K562 (cell line): ENCODE measurements at regions not wholly inside any gene's neighbourhood (a gene's known extent, or its start where the extent isn't known, plus 50 kb on each side); places are given as distances from the start of the nearest gene placed in this dataset.

Source experiments
- ATAC-seq: fragments of 200-7000 bp; cut with Tn5 transposase; 3 replicates; pipeline ENCODE4 v1.9.1; 2020; ENCODE audit warnings: moderate library complexity
- BruUV-seq: library from RNA; stranded (reverse); fragments of 400-500 nt; replicated peaks from 2 replicates; lab custom pipeline; 2021; lab: Mats Ljungman, UMichigan
- CTCF ChIA-PET: fragments of 300-600 bp; formaldehyde crosslinking; extraction: SDS; loops from one replicate; lab custom pipeline; 2021; ENCODE audit warnings: low intra/inter-chr PET ratio; lab: Yijun Ruan, JAX
- POLR2A ChIA-PET: fragments of 300-600, 350-650 bp; sonication (Branson Sonifier 250); formaldehyde crosslinking; extraction: SDS; loops from one replicate; lab custom pipeline; 2021; ENCODE audit warnings: antibody characterized with exemption, inconsistent platforms; lab: Yijun Ruan, JAX
- DNase-seq, 4 experiments: peaks; one replicate each; pipeline versions ENCODE4 v3.0.0 to v3.0.0-alpha.2; 2011 to 2018; ENCODE audit warnings: low spot score in 3 of 4, mixed read lengths in 3 of 4; ENCODE audit errors: extremely low read depth in 1 of 4
- FAIRE-seq: peaks from 2 replicates; lab custom pipeline; 2011; peaks lifted over from hg19 to GRCh38; lab: Jason Lieb, UNC
- H2AFZ ChIP-seq: 2 replicates; pipeline ENCODE4 v1.6.0; 2011; ENCODE audit warnings: low read depth, low read length, control low read depth, inconsistent platforms
- H3K27ac ChIP-seq: fragments of 200-600 bp; 3 replicates; pipeline ENCODE4 v1.8.0; 2011; ENCODE audit warnings: low read depth, mild to moderate bottlenecking, control low read depth, inconsistent platforms, low read length, moderate library complexity, mixed read lengths; ENCODE audit errors: extremely low read depth
- H3K27me3 ChIP-seq, 2 experiments: fragments of 300-600 bp in 1 of 2; 2 replicates in 1 of 2; 3 replicates in 1 of 2; pipeline versions ENCODE4 v1.6.0 to v1.8.0; 2011; ENCODE audit warnings: inconsistent platforms in 2 of 2, low read length in 2 of 2, mild to moderate bottlenecking in 1 of 2, mixed read lengths in 1 of 2, moderate library complexity in 1 of 2; ENCODE audit not compliant: control insufficient read depth in 2 of 2, insufficient read depth in 2 of 2
- H3K36me3 ChIP-seq: fragments of 300-600 bp; 3 replicates; pipeline ENCODE4 v1.8.0; 2011; ENCODE audit warnings: mild to moderate bottlenecking, low read length, inconsistent platforms; ENCODE audit not compliant: control insufficient read depth, insufficient read depth
- H3K4me1 ChIP-seq, 2 experiments: fragments of 200-600 bp in 1 of 2; replicated peaks in 1 of 2; 2 replicates in 1 of 2; 3 replicates in 1 of 2; pipeline versions ENCODE4 v1.5.1 to v1.8.0; 2011; ENCODE audit warnings: inconsistent platforms in 2 of 2, low read length in 2 of 2, mild to moderate bottlenecking in 1 of 2, mixed read lengths in 1 of 2, moderate library complexity in 1 of 2; ENCODE audit not compliant: control insufficient read depth in 2 of 2, insufficient read depth in 2 of 2
- H3K4me2 ChIP-seq: 2 replicates; pipeline ENCODE4 v1.6.1; 2011; ENCODE audit warnings: low read length, control low read depth, inconsistent platforms, mixed read lengths; ENCODE audit not compliant: insufficient read depth
- H3K4me3 ChIP-seq: fragments of 200-600 bp; sonication (generic), shearing (Covaris generic); 2 replicates; pipeline ENCODE4 v1.5.1; 2016; ENCODE audit warnings: control low read depth, inconsistent platforms
- H3K79me2 ChIP-seq: fragments of 200-600 bp; 3 replicates; pipeline ENCODE4 v1.8.0; 2011; ENCODE audit warnings: low read length, inconsistent platforms; ENCODE audit not compliant: control insufficient read depth, insufficient read depth
- H3K9ac ChIP-seq, 2 experiments: 2 replicates each; pipeline versions ENCODE4 v1.6.0 to v1.6.1; 2011; ENCODE audit warnings: low read depth in 2 of 2, low read length in 2 of 2, control low read depth in 1 of 2, inconsistent platforms in 1 of 2, mild to moderate bottlenecking in 1 of 2, mixed read lengths in 1 of 2; ENCODE audit not compliant: insufficient read depth in 1 of 2
- H3K9me1 ChIP-seq: one replicate; pipeline ENCODE4 v1.6.0; 2011; ENCODE audit warnings: inconsistent platforms, mild to moderate bottlenecking, low read length, moderate library complexity; ENCODE audit not compliant: control insufficient read depth, insufficient read depth
- H3K9me3 ChIP-seq: replicated peaks from 2 replicates; pipeline ENCODE4 v1.5.1; 2011; ENCODE audit warnings: low read depth, low read length, inconsistent platforms; ENCODE audit not compliant: control insufficient read depth, insufficient read depth
- H4K20me1 ChIP-seq: replicated peaks from 2 replicates; pipeline ENCODE4 v1.6.1; 2011; ENCODE audit warnings: low read length, inconsistent platforms, mixed read lengths; ENCODE audit not compliant: control insufficient read depth, insufficient read depth
- BRF2 ChIP-seq: IDR thresholded peaks from 3 replicates; pipeline ENCODE4 v1.6.1; 2011; ENCODE audit warnings: borderline replicate concordance, mild to moderate bottlenecking; ENCODE audit not compliant: insufficient read length, insufficient read depth
- CXXC5 ChIP-seq: fragments of 250-450 bp; sonication (Bioruptor Pico); IDR thresholded peaks from 2 replicates; pipeline ENCODE4 v1.8.0; 2022; ENCODE audit warnings: inconsistent platforms, mild to moderate bottlenecking, moderate library complexity
- DDX20 ChIP-seq: fragments of 450-650 bp; IDR thresholded peaks from 2 replicates; pipeline ENCODE4 v1.6.1; 2016; ENCODE audit warnings: missing genetic modification characterization, low read depth, mild to moderate bottlenecking, missing compliant biosample characterization, moderate library complexity
- ESRRB ChIP-seq: fragments of 250-450 bp; sonication (Bioruptor Pico); IDR thresholded peaks from 2 replicates; pipeline ENCODE4 v1.5.0; 2020; ENCODE audit warnings: mild to moderate bottlenecking, moderate library complexity, borderline replicate concordance
- FOXA1 ChIP-seq: fragments of 450-650 bp; IDR thresholded peaks from 2 replicates; pipeline ENCODE4 v1.6.1; 2016; ENCODE audit warnings: mild to moderate bottlenecking, borderline replicate concordance
- FOXJ2 ChIP-seq: fragments of 200-800 bp; sonication (Bioruptor generic); IDR thresholded peaks from 2 replicates; pipeline ENCODE4 v1.6.1; 2016; ENCODE audit warnings: missing genetic modification characterization, missing compliant biosample characterization
- HDGF ChIP-seq: fragments of 450-650 bp; IDR thresholded peaks from 2 replicates; pipeline ENCODE4 v1.6.1; 2016
- KDM1A ChIP-seq, 2 experiments: fragments of 450-650 bp; IDR thresholded peaks; 2 replicates each; pipeline ENCODE4 v1.6.1; 2016; ENCODE audit warnings: mild to moderate bottlenecking in 2 of 2
- MECOM ChIP-seq: fragments of 250-450 bp; sonication (Bioruptor Pico); IDR thresholded peaks from 2 replicates; pipeline ENCODE4 v1.8.0; 2022; ENCODE audit warnings: inconsistent platforms
- PPARD ChIP-seq: fragments of 250-450 bp; sonication (Bioruptor Pico); IDR thresholded peaks from 2 replicates; pipeline ENCODE4 v1.8.0; 2022; ENCODE audit warnings: inconsistent platforms, mild to moderate bottlenecking, moderate library complexity
- SMARCC2 ChIP-seq: fragments of 450-650 bp; IDR thresholded peaks from 2 replicates; pipeline ENCODE4 v1.6.1; 2017; ENCODE audit warnings: antibody characterized with exemption, moderate library complexity, mild to moderate bottlenecking, low read depth
- ZHX1 ChIP-seq: fragments of 150-350 bp; conservative IDR thresholded peaks from 2 replicates; pipeline ENCODE4 v1.6.1; 2014; ENCODE audit warnings: low read length
- ZNF146 ChIP-seq: IDR thresholded peaks from one replicate; pipeline ENCODE4 v1.6.1; 2018; ENCODE audit warnings: missing compliant biosample characterization; ENCODE audit not compliant: unreplicated experiment
- ZNF263 ChIP-seq: sonication (generic); formaldehyde crosslinking; IDR thresholded peaks from 2 replicates; pipeline ENCODE4 v1.8.0; 2022; ENCODE audit warnings: mild to moderate bottlenecking, missing genetic modification reagents, borderline replicate concordance
- ZNF717 ChIP-seq: fragments of 250-450 bp; sonication (Bioruptor Pico); IDR thresholded peaks from 2 replicates; pipeline ENCODE4 v1.5.0; 2021
- WGBS: fragments of 100-300 bp; shearing (Covaris generic); methylation state at CpG from one replicate; pipeline ENCODE4 v1.1.6; 2016; ENCODE audit warnings: low coverage, mixed read lengths; ENCODE audit not compliant: insufficient coverage; ENCODE audit errors: missing lambda C conversion rate; 5-methylcytosine and 5-hydroxymethylcytosine counted together
- in situ Hi-C: fragments of 300-500 bp; cut with MboI; formaldehyde crosslinking; loops from 4 replicates; pipeline ENCODE4 v1.15.0; 2018; ENCODE audit warnings: inconsistent platforms, mixed read lengths
- intact Hi-C: fragments of 100-400 bp; cut with micrococcal nuclease; formaldehyde crosslinking; loops from 2 replicates; pipeline ENCODE4 v1.14.2; 2022

- no peak for TF ChIP-seq FOXJ2 (tag)
- TF ChIP-seq DDX20, result no peak
- TF ChIP-seq KDM1A (IDR thresholded peaks at IDR 0.05), result no peak
- TF ChIP-seq ZNF146 (CRISPR knock-in tag), result no peak
- no peak for TF ChIP-seq SMARCC2
- no peak for TF ChIP-seq MECOM (CRISPR knock-in tag)
- TF ChIP-seq, all 486 proteins: peak for 0
Measured at GRCh38 chr12:28710882-28711281, 438.2 kb upstream of the FAR2 start (continued).

- Histone ChIP-seq H3K9ac (no peak overlapping the region), H3K9me1 (no peaks in the 10 kb centered on the region), H3K9me3 (no peaks in the 10 kb centered on the region), H3K4me3 (no peak overlapping the region), H3K4me2 (no peak overlapping the region), H2AFZ (no peak overlapping the region), H3K27ac (no peak overlapping the region), H3K79me2 (no peaks in the 10 kb centered on the region), H4K20me1 (no peaks in the 10 kb centered on the region), H3K4me1 (no peaks in the 10 kb centered on the region), H3K27me3 (no peaks in the 10 kb centered on the region), H3K36me3 (no peaks in the 10 kb centered on the region)
- intact Hi-C loops, result no loop called here
- TF ChIP-seq ESRRB (CRISPR knock-in tag) (no peak), FOXA1 (no peak), ZNF263 (CRISPR knock-in tag) (no peak), ZNF717 (CRISPR knock-in tag) (no peak), CXXC5 (no peak), HDGF (no peak), ZHX1 (no peak), BRF2 (no peak), PPARD (CRISPR knock-in tag) (no peak)
- FAIRE-seq, result no peak
- ChIA-PET CTCF (no interaction called here), POLR2A (no interaction called here)
- BruUV-seq, result no TSS peak
- WGBS, result 0% methylated on average over 1 of the region's 1 CpG
- ATAC-seq, result no peak
- no peak for DNase-seq
- in situ Hi-C loops, result no loop called here
Measured at GRCh38 chr12:28711421-28711820, 437.7 kb upstream of the FAR2 start.
